ENCODE measurements at regions not wholly inside any gene's neighbourhood (a gene's known extent, or its start where the extent isn't known, plus 50 kb on each side); places are given as distances from the start of the nearest gene placed in this dataset.

- DNase-seq (ENCODE audit: low read depth in 4 of 4, low spot score in 3 of 4) = no peak
Observed at GRCh38 chr6:125693480-125693879, 56.0 kb upstream of the HEY2 start.

DNA sequence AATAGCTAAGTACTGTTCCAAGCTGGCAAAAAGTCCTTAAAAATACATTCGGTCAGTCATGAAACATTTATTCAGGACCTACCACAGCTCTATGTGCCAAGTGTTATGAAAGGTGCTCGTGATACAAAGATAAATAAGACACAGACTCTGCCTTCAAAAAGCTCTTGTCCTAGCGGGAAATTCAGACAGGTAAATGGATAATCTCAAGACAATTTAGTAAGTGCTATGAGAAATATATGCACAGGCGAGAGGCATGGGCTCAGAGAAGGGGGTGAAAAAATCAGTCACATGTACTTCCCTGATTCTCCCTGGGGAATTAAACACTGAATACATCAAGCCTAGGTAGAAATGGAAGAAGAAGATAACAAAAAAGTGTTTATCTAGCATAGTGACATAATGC, 49.8 kb upstream of the HEY2 start:
- no peak for DNase-seq (ENCODE audit: low read depth in 4 of 4, low spot score in 3 of 4)
